ENCODE measurements at regions not wholly inside any gene's neighbourhood (a gene's known extent, or its start where the extent isn't known, plus 50 kb on each side); places are given as distances from the start of the nearest gene placed in this dataset.

GRCh38 chr18:24975496-24976372, 376.2 kb downstream of the ZNF521 start:
- no peak for TF ChIP-seq CTCF (conservative IDR thresholded peaks at IDR 0.05; ENCODE audit: low read depth, low read length)
- DNase-seq (ENCODE audit: low read depth) = no peak
- H3K4me3 ChIP-seq (ENCODE audit: low read depth, low read length) = no peak overlapping the region

GRCh38 chr18:24976502-24976901, 375.5 kb downstream of the ZNF521 start:
- no peak for DNase-seq (ENCODE audit: low read depth)
- TF ChIP-seq CTCF (conservative IDR thresholded peaks at IDR 0.05; ENCODE audit: low read depth, low read length) = no peak

GRCh38 chr18:24979235-24979634, 372.7 kb downstream of the ZNF521 start:
- DNase-seq (ENCODE audit: low read depth) = no peak
- H3K4me3 ChIP-seq (ENCODE audit: low read depth, low read length) = no peak overlapping the region
- TF ChIP-seq CTCF (conservative IDR thresholded peaks at IDR 0.05; ENCODE audit: low read depth, low read length) = no peak

More at GRCh38 chr18:24976502-24976901, 375.5 kb downstream of the ZNF521 start:
- H3K4me3 ChIP-seq (ENCODE audit: low read depth, low read length) = no peak overlapping the region

GRCh38 chr18:24982831-24983230, 369.1 kb downstream of the ZNF521 start:
- DNase-seq (ENCODE audit: low read depth) = no peak
- no peak overlapping the region for H3K4me3 ChIP-seq (ENCODE audit: low read depth, low read length)
- TF ChIP-seq CTCF (conservative IDR thresholded peaks at IDR 0.05; ENCODE audit: low read depth, low read length) = no peak

- no peak for TF ChIP-seq CTCF (conservative IDR thresholded peaks at IDR 0.05; ENCODE audit: low read depth, low read length)
- H3K4me3 ChIP-seq (ENCODE audit: low read depth, low read length) = no peak overlapping the region
- no peak for DNase-seq (ENCODE audit: low read depth)
Measured at GRCh38 chr18:24983566-24984139, 368.3 kb downstream of the ZNF521 start.

- no peak for TF ChIP-seq CTCF (conservative IDR thresholded peaks at IDR 0.05; ENCODE audit: low read depth, low read length)
- DNase-seq (ENCODE audit: low read depth) = no peak
- H3K4me3 ChIP-seq (ENCODE audit: low read depth, low read length) = no peak overlapping the region
Measured at GRCh38 chr18:24985586-24985985, 366.4 kb downstream of the ZNF521 start.
